CD8-positive, alpha-beta memory T cell (primary cell): ENCODE measurements at regions not wholly inside any gene's neighbourhood (a gene's known extent, or its start where the extent isn't known, plus 50 kb on each side); places are given as distances from the start of the nearest gene placed in this dataset.

Experiments
- CTCF ChIA-PET: fragments of 350-600 bp; sonication (Branson Sonifier 250); formaldehyde crosslinking; loops from one replicate; lab custom pipeline; 2021; ENCODE audit warnings: antibody characterized with exemption; lab: Charles Lee
- POLR2A ChIA-PET: fragments of 350-600 bp; sonication (Branson Sonifier 250); formaldehyde crosslinking; loops from one replicate; lab custom pipeline; 2021; ENCODE audit warnings: antibody characterized with exemption; lab: Charles Lee
- DNase-seq, 5 donors: peaks; one replicate each; pipeline versions ENCODE4 v3.0.0 to v3.0.0-alpha.2; 2020 to 2022; ENCODE audit warnings: mixed read lengths in 1 of 5
- H3K27ac ChIP-seq: one replicate; pipeline ENCODE4 v1.7.0; 2013; ENCODE audit warnings: low read depth, mild to moderate bottlenecking, low read length, moderate library complexity
- H3K27me3 ChIP-seq: 2 replicates; pipeline ENCODE4 v1.7.0; 2013; ENCODE audit warnings: low read length, mild to moderate bottlenecking; ENCODE audit not compliant: insufficient read depth, poor library complexity, severe bottlenecking
- H3K36me3 ChIP-seq: 2 replicates; pipeline ENCODE4 v1.7.0; 2013; ENCODE audit warnings: mild to moderate bottlenecking, low read length, moderate library complexity; ENCODE audit not compliant: insufficient read depth
- H3K4me1 ChIP-seq: 2 replicates; pipeline ENCODE4 v1.7.0; 2013; ENCODE audit warnings: mild to moderate bottlenecking, low read length, moderate library complexity; ENCODE audit not compliant: insufficient read depth
- H3K4me3 ChIP-seq: 2 replicates; pipeline ENCODE4 v1.7.0; 2013; ENCODE audit warnings: mild to moderate bottlenecking, low read length
- H3K9me3 ChIP-seq: 2 replicates; pipeline ENCODE4 v1.7.0; 2013; ENCODE audit warnings: mild to moderate bottlenecking, low read length
- H3K27ac Mint-ChIP-seq, 8 donors: one replicate each; pipeline ENCODE4 v1.8.0; 2020 to 2021; ENCODE audit warnings: mixed read lengths in 8 of 8, mild to moderate bottlenecking in 6 of 8, inconsistent platforms in 3 of 8, moderate library complexity in 3 of 8
- H3K27me3 Mint-ChIP-seq, 2 donors: one replicate each; pipeline ENCODE4 v1.8.0; 2020 to 2021; ENCODE audit warnings: mixed read lengths in 2 of 2, mild to moderate bottlenecking in 1 of 2, moderate library complexity in 1 of 2
- H3K36me3 Mint-ChIP-seq, 3 donors: one replicate each; pipeline ENCODE4 v1.8.0; 2020 to 2021; ENCODE audit warnings: mixed read lengths in 3 of 3, inconsistent platforms in 1 of 3, mild to moderate bottlenecking in 1 of 3
- H3K4me1 Mint-ChIP-seq, 3 donors: one replicate each; pipeline ENCODE4 v1.8.0; 2020 to 2021; ENCODE audit warnings: mixed read lengths in 3 of 3, inconsistent platforms in 1 of 3, mild to moderate bottlenecking in 1 of 3
- H3K4me3 Mint-ChIP-seq, 7 donors: one replicate each; pipeline ENCODE4 v1.8.0; 2020 to 2021; ENCODE audit warnings: mixed read lengths in 7 of 7, mild to moderate bottlenecking in 6 of 7, moderate library complexity in 4 of 7, inconsistent platforms in 2 of 7
- H3K9me3 Mint-ChIP-seq, 5 donors: one replicate each; pipeline ENCODE4 v1.8.0; 2020 to 2022; ENCODE audit warnings: mixed read lengths in 5 of 5, mild to moderate bottlenecking in 3 of 5, moderate library complexity in 2 of 5, inconsistent platforms in 1 of 5

- peaks cover 2 to 32% (median 6%) of the 10 kb centered on the region in 5 donors for H3K9me3 Mint-ChIP-seq
- no peak overlapping the region for H3K27ac Mint-ChIP-seq
- CTCF ChIA-PET = no interaction called here
- H3K27ac ChIP-seq = no peak overlapping the region
- POLR2A ChIA-PET = no interaction called here
- DNase-seq = no peak
- no peak overlapping the region for H3K4me3 Mint-ChIP-seq
- H3K36me3 Mint-ChIP-seq = no peaks in the 10 kb centered on the region
- H3K27me3 ChIP-seq = no peaks in the 10 kb centered on the region
- no peak overlapping the region for H3K4me3 ChIP-seq
- H3K36me3 ChIP-seq = no peaks in the 10 kb centered on the region
- H3K27me3 Mint-ChIP-seq = no peaks in the 10 kb centered on the region
- H3K9me3 ChIP-seq = no peaks in the 10 kb centered on the region
- H3K4me1 Mint-ChIP-seq = no peaks in the 10 kb centered on the region
- H3K4me1 ChIP-seq = no peaks in the 10 kb centered on the region
These were observed 375.5 kb upstream of the KLHL1 start for GRCh38 chr13:70483599-70484276.

DNA sequence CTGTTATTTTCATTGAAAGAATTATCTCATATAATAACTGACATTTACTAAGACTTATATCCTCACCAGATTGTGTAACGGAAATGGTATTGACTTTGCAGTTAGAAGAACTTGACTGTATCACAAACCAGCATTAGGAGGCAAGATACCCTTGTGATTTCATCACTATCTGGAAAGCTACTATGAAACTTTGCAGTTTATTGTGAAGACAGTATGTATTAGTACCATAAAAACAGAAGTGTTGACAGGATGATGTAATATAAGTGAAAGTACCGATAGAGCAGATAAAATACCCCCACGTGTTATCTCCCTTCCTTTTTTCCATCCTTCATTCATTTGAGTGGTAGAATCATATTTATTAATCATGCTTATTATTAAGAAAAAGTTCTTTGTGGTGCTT, 365.7 kb upstream of the KLHL1 start:
- no peaks in the 10 kb centered on the region for H3K36me3 ChIP-seq

DNA sequence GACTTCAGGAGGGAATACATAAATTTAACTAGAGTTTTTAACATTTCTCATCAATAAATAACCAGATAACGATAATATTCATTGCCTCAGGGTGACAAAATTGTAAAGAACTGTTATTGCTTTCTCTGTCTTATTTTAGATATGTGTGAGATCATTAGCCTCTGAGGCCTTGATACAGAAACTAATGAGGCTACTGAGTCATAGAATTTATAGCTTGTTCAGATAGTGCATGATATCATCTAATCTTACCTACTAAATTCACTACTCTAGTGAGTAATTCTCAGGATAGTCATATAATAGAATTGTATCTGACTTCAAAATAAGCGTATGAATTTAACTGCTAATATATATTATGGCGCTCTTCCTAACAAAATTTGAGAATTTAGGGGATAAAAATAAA, 360.8 kb upstream of the KLHL1 start:
- peaks cover 0 to 19% (median 6%) of the 10 kb centered on the region in 5 donors for H3K9me3 Mint-ChIP-seq
- Histone ChIP-seq H3K9me3 (no peaks in the 10 kb centered on the region), H3K27ac (no peak overlapping the region), H3K4me3 (no peak overlapping the region), H3K36me3 (no peaks in the 10 kb centered on the region), H3K4me1 (no peaks in the 10 kb centered on the region), H3K27me3 (no peaks in the 10 kb centered on the region)
- no peaks in the 10 kb centered on the region for H3K27me3 Mint-ChIP-seq
- ChIA-PET POLR2A (no interaction called here), CTCF (interaction anchor here (0.9 kb wide), 1 partner anchor 10 kb away, joined by 3 read pairs; no protein-coding TSS in a partner anchor)
- no peaks in the 10 kb centered on the region for H3K4me1 Mint-ChIP-seq
- H3K36me3 Mint-ChIP-seq = no peaks in the 10 kb centered on the region
- DNase-seq = no peak
- no peak overlapping the region for H3K27ac Mint-ChIP-seq
- no peak overlapping the region for H3K4me3 Mint-ChIP-seq

More for the DNA sequence above, 365.7 kb upstream of the KLHL1 start:
- Histone ChIP-seq H3K27me3 (no peaks in the 10 kb centered on the region), H3K27ac (no peak overlapping the region), H3K9me3 (no peaks in the 10 kb centered on the region), H3K4me3 (no peak overlapping the region), H3K4me1 (no peaks in the 10 kb centered on the region)
- peaks cover 2 to 18% (median 9%) of the 10 kb centered on the region in 5 donors for H3K9me3 Mint-ChIP-seq
- H3K4me1 Mint-ChIP-seq = no peaks in the 10 kb centered on the region
- no peak overlapping the region for H3K4me3 Mint-ChIP-seq
- no peaks in the 10 kb centered on the region for H3K27me3 Mint-ChIP-seq
- no peaks in the 10 kb centered on the region for H3K36me3 Mint-ChIP-seq
- DNase-seq = no peak
- ChIA-PET POLR2A (no interaction called here), CTCF (no interaction called here)
- H3K27ac Mint-ChIP-seq = no peak overlapping the region

GRCh38 chr13:70457474-70457873, 349.2 kb upstream of the KLHL1 start:
- POLR2A ChIA-PET = no interaction called here
- H3K4me1 Mint-ChIP-seq = no peaks in the 10 kb centered on the region
- no peak overlapping the region for H3K4me3 Mint-ChIP-seq
- H3K27me3 Mint-ChIP-seq = no peaks in the 10 kb centered on the region
- Histone ChIP-seq H3K9me3 (no peaks in the 10 kb centered on the region), H3K4me1 (no peaks in the 10 kb centered on the region), H3K4me3 (no peak overlapping the region), H3K36me3 (no peaks in the 10 kb centered on the region), H3K27ac (no peak overlapping the region), H3K27me3 (no peaks in the 10 kb centered on the region)
- CTCF ChIA-PET = no interaction called here
- H3K9me3 Mint-ChIP-seq = peaks cover 12 to 44% (median 23%) of the 10 kb centered on the region in 5 donors
- H3K27ac Mint-ChIP-seq = no peak overlapping the region
- H3K36me3 Mint-ChIP-seq = no peaks in the 10 kb centered on the region
- no peak for DNase-seq

DNA sequence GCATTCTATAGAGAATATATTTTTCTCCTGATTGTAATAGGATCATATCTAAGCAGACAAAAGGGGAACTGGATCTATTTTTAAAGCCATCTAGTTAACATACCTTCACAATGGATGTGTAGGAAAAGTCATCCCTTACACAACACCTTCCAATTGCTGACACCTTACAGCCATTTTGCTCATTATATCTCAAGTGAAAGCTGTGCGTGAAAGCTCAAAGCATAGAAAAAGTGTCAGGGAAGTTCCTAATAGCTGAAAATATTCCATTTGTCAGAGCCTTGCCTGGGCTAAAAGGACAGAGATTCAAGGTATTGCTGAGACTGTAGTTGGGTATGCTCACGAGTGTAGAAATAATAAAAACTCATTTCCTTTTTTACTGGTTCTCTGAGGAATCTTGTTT, 340.6 kb upstream of the KLHL1 start:
- Histone ChIP-seq H3K27ac (no peak overlapping the region), H3K4me3 (no peak overlapping the region), H3K27me3 (no peaks in the 10 kb centered on the region), H3K9me3 (no peaks in the 10 kb centered on the region), H3K36me3 (no peaks in the 10 kb centered on the region), H3K4me1 (no peaks in the 10 kb centered on the region)
- peaks cover 2 to 8% (median 7%) of the 10 kb centered on the region in 5 donors for H3K9me3 Mint-ChIP-seq
- H3K4me1 Mint-ChIP-seq = no peaks in the 10 kb centered on the region
- ChIA-PET CTCF (no interaction called here), POLR2A (no interaction called here)
- no peak overlapping the region for H3K4me3 Mint-ChIP-seq
- peaks cover 0 to 1% of the 10 kb centered on the region in 2 donors for H3K27me3 Mint-ChIP-seq
- no peaks in the 10 kb centered on the region for H3K36me3 Mint-ChIP-seq
- no peak for DNase-seq
- no peak overlapping the region for H3K27ac Mint-ChIP-seq

DNA sequence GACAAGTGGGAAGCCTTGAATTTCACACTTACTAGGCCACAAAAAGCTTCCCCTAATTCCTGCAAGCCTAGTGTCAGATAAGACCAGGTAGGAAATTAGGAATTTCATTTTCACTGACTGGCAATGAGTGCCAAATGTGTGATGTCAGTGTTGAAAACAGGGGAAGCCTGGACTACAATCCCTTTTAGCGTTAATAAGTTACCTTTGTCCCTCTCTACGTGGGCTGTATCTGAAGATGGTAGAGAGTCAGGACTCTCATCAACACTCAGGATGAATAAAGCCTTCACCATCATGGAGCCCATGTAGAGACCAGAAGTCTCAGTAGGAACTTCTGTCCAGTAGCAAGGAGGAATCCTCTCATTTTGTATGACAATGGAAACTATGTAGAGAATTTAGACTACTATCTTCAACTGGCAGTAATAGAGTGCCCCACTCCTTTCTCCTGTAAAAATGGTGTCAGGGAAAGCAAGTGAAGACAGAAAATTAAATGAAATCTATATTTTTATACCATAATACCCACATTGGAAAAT, 324.1 kb upstream of the KLHL1 start:
- H3K4me3 ChIP-seq = no peak overlapping the region
- ChIA-PET POLR2A (no interaction called here), CTCF (no interaction called here)
- Mint-ChIP-seq H3K4me1 (no peaks in the 10 kb centered on the region), H3K4me3 (no peak overlapping the region), H3K36me3 (peaks cover 0 to under 1% (median 0%) of the 10 kb centered on the region in 3 donors), H3K9me3 (peaks cover 4 to 19% (median 8%) of the 10 kb centered on the region in 5 donors), H3K27me3 (no peaks in the 10 kb centered on the region), H3K27ac (no peak overlapping the region)
- no peaks in the 10 kb centered on the region for H3K4me1 ChIP-seq
- DNase-seq = no peak
- no peaks in the 10 kb centered on the region for H3K9me3 ChIP-seq
- H3K36me3 ChIP-seq = no peaks in the 10 kb centered on the region
- no peak overlapping the region for H3K27ac ChIP-seq
- no peaks in the 10 kb centered on the region for H3K27me3 ChIP-seq

GRCh38 chr13:70430256-70430655, 322.0 kb upstream of the KLHL1 start:
- CTCF ChIA-PET = no interaction called here
- DNase-seq = no peak
- H3K27me3 ChIP-seq = no peaks in the 10 kb centered on the region
- no peaks in the 10 kb centered on the region for H3K9me3 ChIP-seq
- H3K36me3 ChIP-seq = no peaks in the 10 kb centered on the region
- Mint-ChIP-seq H3K36me3 (peaks cover 0 to 2% (median 0%) of the 10 kb centered on the region in 3 donors), H3K27ac (no peak overlapping the region), H3K9me3 (peaks cover 4 to 14% (median 6%) of the 10 kb centered on the region in 5 donors), H3K27me3 (no peaks in the 10 kb centered on the region), H3K4me1 (no peaks in the 10 kb centered on the region), H3K4me3 (no peak overlapping the region)
- POLR2A ChIA-PET = no interaction called here
- no peak overlapping the region for H3K4me3 ChIP-seq
- no peak overlapping the region for H3K27ac ChIP-seq
- no peaks in the 10 kb centered on the region for H3K4me1 ChIP-seq

DNA sequence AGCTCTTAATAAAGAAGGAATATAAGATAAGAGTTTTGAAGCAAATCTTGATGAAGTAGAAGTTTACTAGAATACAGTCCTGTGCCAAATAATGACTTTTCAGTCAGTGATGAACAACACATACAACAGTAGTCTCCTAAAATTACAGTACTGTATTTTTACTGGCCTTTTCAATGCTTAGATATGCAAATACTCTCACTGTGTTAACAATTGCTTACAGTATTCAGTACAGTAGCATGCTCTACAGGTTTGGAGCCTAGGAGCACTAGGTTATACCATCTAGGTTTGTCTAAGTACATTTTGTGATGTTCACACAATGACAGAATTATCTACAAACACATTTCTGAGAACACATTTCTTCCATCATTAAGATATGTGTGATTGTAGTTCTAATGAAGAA, 316.7 kb upstream of the KLHL1 start:
- no peak overlapping the region for H3K27ac Mint-ChIP-seq
- no peaks in the 10 kb centered on the region for H3K27me3 ChIP-seq
- no peak for DNase-seq
- H3K4me1 Mint-ChIP-seq = no peaks in the 10 kb centered on the region
- no peaks in the 10 kb centered on the region for H3K27me3 Mint-ChIP-seq
- H3K36me3 ChIP-seq = no peaks in the 10 kb centered on the region
- peaks cover 0 to 2% (median 0%) of the 10 kb centered on the region in 3 donors for H3K36me3 Mint-ChIP-seq
- ChIA-PET POLR2A (no interaction called here), CTCF (no interaction called here)
- H3K9me3 Mint-ChIP-seq = peaks cover 0 to 13% (median 4%) of the 10 kb centered on the region in 5 donors
- no peak overlapping the region for H3K27ac ChIP-seq
- H3K9me3 ChIP-seq = no peaks in the 10 kb centered on the region
- H3K4me3 Mint-ChIP-seq = no peak overlapping the region
- H3K4me1 ChIP-seq = no peaks in the 10 kb centered on the region
- H3K4me3 ChIP-seq = no peak overlapping the region
